ENCODE measurements at regions not wholly inside any gene's neighbourhood (a gene's known extent, or its start where the extent isn't known, plus 50 kb on each side); places are given as distances from the start of the nearest gene placed in this dataset.

DNA sequence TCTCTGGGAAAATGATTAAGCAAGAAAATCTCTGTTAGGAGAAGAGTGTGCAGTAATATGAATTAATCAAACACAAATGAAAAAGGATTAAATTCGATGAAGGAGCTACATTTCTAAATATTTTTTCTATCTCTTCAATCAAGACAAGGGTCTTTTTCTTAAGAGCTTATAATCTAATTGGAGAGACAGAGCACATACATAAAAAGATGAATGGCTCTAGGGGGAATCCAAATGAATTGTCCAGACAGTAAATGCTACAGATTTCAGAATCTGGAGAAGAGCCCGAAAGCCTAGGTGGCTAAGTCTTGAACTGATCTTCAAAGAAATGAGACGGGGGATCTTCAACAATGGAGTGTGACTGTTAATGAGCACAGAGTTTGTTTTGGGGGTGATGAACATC lies 723.6 kb downstream of the UTRN start:
- no peak overlapping the region for H3K4me3 ChIP-seq (ENCODE audit: low read depth, low read length)
- TF ChIP-seq, protein P1, sequence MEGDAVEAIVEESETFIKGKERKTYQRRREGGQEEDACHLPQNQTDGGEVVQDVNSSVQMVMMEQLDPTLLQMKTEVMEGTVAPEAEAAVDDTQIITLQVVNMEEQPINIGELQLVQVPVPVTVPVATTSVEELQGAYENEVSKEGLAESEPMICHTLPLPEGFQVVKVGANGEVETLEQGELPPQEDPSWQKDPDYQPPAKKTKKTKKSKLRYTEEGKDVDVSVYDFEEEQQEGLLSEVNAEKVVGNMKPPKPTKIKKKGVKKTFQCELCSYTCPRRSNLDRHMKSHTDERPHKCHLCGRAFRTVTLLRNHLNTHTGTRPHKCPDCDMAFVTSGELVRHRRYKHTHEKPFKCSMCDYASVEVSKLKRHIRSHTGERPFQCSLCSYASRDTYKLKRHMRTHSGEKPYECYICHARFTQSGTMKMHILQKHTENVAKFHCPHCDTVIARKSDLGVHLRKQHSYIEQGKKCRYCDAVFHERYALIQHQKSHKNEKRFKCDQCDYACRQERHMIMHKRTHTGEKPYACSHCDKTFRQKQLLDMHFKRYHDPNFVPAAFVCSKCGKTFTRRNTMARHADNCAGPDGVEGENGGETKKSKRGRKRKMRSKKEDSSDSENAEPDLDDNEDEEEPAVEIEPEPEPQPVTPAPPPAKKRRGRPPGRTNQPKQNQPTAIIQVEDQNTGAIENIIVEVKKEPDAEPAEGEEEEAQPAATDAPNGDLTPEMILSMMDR (IDR thresholded peaks at IDR 0.05; ENCODE audit: low read depth, low read length): no peak

DNA sequence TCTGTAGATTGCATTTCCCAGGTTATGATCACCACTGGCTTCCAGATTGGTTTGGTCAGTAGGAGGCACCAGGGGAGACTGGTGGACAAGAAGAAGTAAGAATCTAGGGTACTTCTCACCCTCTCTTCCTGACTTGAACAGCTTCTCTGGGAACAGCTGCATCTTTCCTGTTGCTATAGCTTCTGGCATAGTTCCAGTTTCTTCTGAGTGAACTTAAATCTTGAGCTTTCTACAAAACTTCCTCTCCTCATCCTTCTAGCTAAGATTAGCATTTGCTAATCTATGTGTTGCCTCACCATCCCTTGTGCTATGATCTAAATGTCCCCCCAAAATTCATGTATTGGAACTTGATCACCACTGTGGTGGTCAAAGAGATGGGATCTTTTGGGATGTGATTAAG lies 724.6 kb downstream of the UTRN start:
- no peak overlapping the region for H3K4me3 ChIP-seq (ENCODE audit: low read depth, low read length)
- TF ChIP-seq, protein P1 (IDR thresholded peaks at IDR 0.05; ENCODE audit: low read depth, low read length): no peak

DNA sequence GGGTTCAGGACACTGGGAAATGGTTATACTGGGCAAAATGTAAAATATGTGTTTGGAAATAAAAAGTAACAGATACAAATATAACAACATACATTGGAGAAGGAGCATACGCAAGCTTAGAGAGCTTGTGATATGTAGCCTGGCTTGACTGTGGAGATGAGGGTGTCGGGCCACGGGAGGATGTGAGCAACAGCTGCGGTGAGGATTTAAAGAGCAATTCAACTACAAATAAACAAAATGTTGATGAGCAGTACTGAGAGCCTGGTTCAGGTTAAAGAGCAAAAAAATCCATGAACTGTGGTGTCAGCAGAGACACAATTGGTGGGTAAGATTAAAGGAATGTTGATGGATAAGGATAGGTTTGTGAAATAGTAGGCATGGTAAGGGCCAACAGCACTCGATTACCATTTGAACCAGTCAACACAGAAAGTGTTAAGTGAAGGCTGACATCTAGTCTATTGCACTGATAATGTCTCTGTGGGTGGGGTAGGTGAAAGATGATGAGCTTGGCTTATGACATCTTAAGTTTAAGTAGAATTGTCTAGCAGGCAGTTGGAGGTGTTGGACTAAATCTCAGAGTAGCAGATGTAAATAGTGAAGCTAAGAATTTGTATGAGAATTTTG lies 723.2 kb downstream of the EPM2A start:
- TF ChIP-seq, protein P1 (IDR thresholded peaks at IDR 0.05; ENCODE audit: low read depth, low read length): no peak
- H3K4me3 ChIP-seq (ENCODE audit: low read depth, low read length): no peak overlapping the region

DNA sequence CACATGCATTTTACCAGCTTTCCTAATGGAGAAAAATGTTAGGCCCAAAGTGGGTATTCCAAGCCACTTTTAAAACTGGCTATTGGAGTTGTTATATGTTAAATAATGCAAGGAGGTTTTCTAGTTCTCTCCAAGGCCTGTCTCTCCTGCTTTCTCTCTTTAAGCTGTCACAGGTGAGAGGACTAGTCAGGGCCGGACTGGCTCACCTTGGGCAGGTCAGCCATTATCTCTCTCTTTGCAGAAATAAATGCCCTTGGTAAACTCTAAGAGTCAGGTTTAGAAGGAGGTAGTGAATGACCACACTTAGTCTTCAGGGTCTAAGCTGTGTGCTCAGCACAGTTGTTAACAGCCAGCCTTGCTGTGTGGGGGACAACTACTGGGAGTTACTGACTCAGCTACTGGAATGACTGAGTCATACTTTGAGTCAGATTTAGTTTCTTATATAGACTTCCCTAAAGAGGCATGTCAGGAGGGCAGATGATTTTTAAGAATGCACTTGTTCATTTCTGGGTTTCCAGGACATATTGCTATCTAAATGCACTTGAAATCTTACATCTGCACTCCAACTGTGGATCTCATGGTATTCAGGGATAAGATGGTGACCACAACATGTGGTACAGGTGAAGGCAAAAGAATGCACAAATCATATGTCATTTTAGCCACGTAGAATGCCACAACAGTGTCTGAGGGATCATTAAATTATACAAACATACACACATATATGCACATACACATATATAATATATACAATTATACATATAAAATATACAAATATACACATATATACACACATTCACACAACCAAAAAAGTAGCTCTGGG lies 719.4 kb downstream of the EPM2A start:
- TF ChIP-seq, protein P1 (IDR thresholded peaks at IDR 0.05; ENCODE audit: low read depth, low read length): no peak
- H3K4me3 ChIP-seq (ENCODE audit: low read depth, low read length): no peak overlapping the region

DNA sequence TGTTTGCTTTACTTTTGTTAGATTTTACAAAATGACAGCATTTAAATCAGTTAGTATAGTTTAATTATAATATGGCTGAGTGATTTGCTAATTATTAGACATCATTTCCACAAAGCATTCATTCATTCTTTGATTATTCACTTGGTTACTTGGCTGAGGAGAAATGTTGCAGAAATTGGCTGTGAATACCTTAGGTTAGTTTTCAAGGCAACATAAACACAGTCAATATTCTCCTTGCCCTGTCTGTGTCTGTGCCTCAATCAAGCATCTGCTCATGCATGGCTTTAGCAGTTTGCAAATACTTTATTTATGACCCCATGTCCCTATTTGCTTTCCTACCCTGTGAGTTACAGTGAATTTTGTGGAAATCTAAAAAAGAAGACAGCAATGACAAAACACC lies 718.3 kb downstream of the EPM2A start:
- no peak overlapping the region for H3K4me3 ChIP-seq (ENCODE audit: low read depth, low read length)
- TF ChIP-seq, protein P1 (IDR thresholded peaks at IDR 0.05; ENCODE audit: low read depth, low read length): no peak

DNA sequence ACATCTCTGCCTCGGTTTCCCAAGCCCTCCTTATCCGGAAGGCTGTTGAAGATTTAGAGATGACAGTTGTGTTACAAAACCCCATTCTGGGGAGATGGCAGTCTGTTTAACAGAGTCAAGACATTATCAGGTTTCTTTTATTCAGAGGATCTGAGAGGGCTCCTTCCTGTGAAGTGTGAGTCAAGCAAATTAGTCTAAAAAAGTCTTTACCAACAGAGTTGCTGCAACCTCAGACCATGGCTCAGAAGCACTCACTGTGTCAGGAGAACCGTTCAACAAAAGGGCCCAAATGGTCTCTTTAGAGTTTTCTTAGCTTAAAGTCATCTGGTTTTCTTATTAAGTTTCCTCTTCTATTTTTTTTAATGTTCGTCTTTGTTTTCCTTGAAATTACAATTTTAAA lies 717.8 kb downstream of the EPM2A start:
- no peak overlapping the region for H3K4me3 ChIP-seq (ENCODE audit: low read depth, low read length)
- TF ChIP-seq, protein P1 (IDR thresholded peaks at IDR 0.05; ENCODE audit: low read depth, low read length): no peak

DNA sequence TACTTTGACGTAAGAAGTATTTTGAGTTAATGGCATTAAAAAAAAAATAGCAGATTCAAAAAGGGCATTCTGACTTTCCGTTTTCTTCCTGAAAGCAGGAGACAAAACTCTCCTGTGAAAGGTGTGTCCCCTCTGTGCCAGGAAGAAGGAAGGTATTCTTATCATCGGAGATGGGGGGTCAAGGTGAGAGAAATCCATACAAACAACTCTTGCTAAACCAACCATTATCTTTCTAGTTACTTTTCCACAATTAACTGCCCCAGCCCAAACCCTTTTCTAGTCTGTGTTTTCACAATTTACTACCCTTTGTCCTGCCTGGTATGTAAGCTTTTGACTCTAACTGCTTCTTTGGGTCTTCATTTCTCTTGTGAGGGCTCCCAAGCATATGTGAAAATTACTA lies 717.3 kb downstream of the EPM2A start:
- no peak overlapping the region for H3K4me3 ChIP-seq (ENCODE audit: low read depth, low read length)
- TF ChIP-seq, protein P1 (IDR thresholded peaks at IDR 0.05; ENCODE audit: low read depth, low read length): no peak

All from WI38 (cell line).